Activated naive CD8-positive, alpha-beta T cell treated with anti-CD3 and anti-CD28 coated beads, Interleukin-2, amount 10 ng/mL, durations not matched to agents 7 days and 5 days (primary cell): ENCODE measurements at regions not wholly inside any gene's neighbourhood (a gene's known extent, or its start where the extent isn't known, plus 50 kb on each side); places are given as distances from the start of the nearest gene placed in this dataset.

Source experiments
- ATAC-seq: fragments of 150-1000 bp; cut with Tn5 transposase; one replicate; pipeline ENCODE4 v1.10.0; 2021; ENCODE audit warnings: low read depth, moderate library complexity
- POLR2A ChIA-PET: fragments of 350-600 bp; sonication (Branson Sonifier 250); formaldehyde crosslinking; loops from one replicate; lab custom pipeline; 2021; ENCODE audit warnings: antibody characterized with exemption; lab: Charles Lee
- DNase-seq: peaks from one replicate; pipeline ENCODE4 v3.0.0; 2021
- H3K27ac Mint-ChIP-seq: one replicate; pipeline ENCODE4 v1.8.0; 2022; ENCODE audit warnings: mild to moderate bottlenecking, mixed read lengths
- H3K27me3 Mint-ChIP-seq: one replicate; pipeline ENCODE4 v1.8.0; 2022; ENCODE audit warnings: mild to moderate bottlenecking, moderate library complexity, mixed read lengths
- H3K36me3 Mint-ChIP-seq: one replicate; pipeline ENCODE4 v1.8.0; 2021; ENCODE audit warnings: mild to moderate bottlenecking, mixed read lengths
- H3K4me1 Mint-ChIP-seq: one replicate; pipeline ENCODE4 v1.8.0; 2021; ENCODE audit warnings: mixed read lengths
- H3K4me3 Mint-ChIP-seq: one replicate; pipeline ENCODE4 v1.8.0; 2022; ENCODE audit warnings: mild to moderate bottlenecking, moderate library complexity, mixed read lengths
- H3K9me3 Mint-ChIP-seq: one replicate; pipeline ENCODE4 v1.8.0; 2021; ENCODE audit warnings: mixed read lengths

DNA sequence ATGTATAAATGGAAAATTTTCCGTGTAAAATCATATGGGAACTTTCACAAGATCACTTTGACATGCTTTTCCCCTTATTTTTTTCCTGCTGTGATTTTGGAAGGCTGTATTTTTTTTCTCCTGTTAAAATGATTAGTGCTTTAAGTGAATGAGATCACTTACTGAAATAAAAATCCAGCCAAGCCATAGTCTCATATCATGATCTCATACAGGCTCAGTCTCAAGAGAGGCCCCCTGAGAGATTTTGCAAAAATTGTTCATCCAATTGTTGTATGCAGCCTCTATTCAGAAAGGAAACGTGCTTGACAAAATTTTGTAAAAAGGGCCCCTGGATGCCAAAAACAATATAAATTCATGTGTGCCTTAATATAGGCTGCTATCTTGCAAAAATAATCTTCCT lies 528.2 kb downstream of the HDGFL1 start:
- DNase-seq (no peak), ATAC-seq (no peak)
- H3K4me3 Mint-ChIP-seq = no peak overlapping the region
- no peaks in the 10 kb centered on the region for H3K36me3 Mint-ChIP-seq
- H3K9me3 Mint-ChIP-seq = peaks cover 9% of the 10 kb centered on the region
- no peaks in the 10 kb centered on the region for H3K4me1 Mint-ChIP-seq
- no peak overlapping the region for H3K27ac Mint-ChIP-seq
- POLR2A ChIA-PET = no interaction called here
- no peaks in the 10 kb centered on the region for H3K27me3 Mint-ChIP-seq

GRCh38 chr6:23106951-23107350 lies 537.6 kb downstream of the HDGFL1 start:
- DNase-seq = no peak
- ATAC-seq = no peak
- peaks cover 7% of the 10 kb centered on the region for H3K9me3 Mint-ChIP-seq
- H3K27ac Mint-ChIP-seq = no peak overlapping the region
- no peaks in the 10 kb centered on the region for H3K4me1 Mint-ChIP-seq
- no peaks in the 10 kb centered on the region for H3K36me3 Mint-ChIP-seq
- POLR2A ChIA-PET = no interaction called here
- no peak overlapping the region for H3K4me3 Mint-ChIP-seq
- no peaks in the 10 kb centered on the region for H3K27me3 Mint-ChIP-seq

GRCh38 chr6:23111984-23112383 lies 542.6 kb downstream of the HDGFL1 start:
- POLR2A ChIA-PET = no interaction called here
- H3K27ac Mint-ChIP-seq = no peak overlapping the region
- no peaks in the 10 kb centered on the region for H3K27me3 Mint-ChIP-seq
- ATAC-seq (no peak), DNase-seq (no peak)
- no peaks in the 10 kb centered on the region for H3K4me1 Mint-ChIP-seq
- no peak overlapping the region for H3K4me3 Mint-ChIP-seq
- no peaks in the 10 kb centered on the region for H3K36me3 Mint-ChIP-seq
- H3K9me3 Mint-ChIP-seq = peaks cover 9% of the 10 kb centered on the region

GRCh38 chr6:23114812-23115504 lies 545.6 kb downstream of the HDGFL1 start:
- Mint-ChIP-seq H3K9me3 (peaks cover 9% of the 10 kb centered on the region), H3K27me3 (no peaks in the 10 kb centered on the region), H3K36me3 (no peaks in the 10 kb centered on the region), H3K4me1 (no peaks in the 10 kb centered on the region), H3K4me3 (no peak overlapping the region), H3K27ac (no peak overlapping the region)
- ATAC-seq = no peak
- POLR2A ChIA-PET = no interaction called here
- DNase-seq = no peak

DNA sequence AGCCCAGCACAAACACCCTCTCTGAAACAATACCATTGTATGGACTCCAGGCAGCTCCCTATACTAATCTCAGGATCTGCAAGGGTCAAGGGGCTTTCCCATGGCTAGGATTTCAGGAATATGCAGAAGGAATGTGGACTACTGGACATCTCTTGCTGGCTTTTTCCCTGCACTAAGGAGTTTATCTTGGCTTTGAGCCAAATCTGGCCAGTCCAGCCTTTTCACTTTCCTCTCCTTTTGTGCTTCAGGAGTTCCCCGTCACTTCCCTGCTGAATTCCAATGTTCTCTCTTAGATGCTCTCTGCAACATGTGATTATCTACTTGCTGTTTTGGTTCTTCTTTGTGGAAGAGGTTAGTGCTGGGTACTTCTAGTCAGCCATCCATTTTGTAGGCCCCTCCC lies 568.2 kb downstream of the HDGFL1 start:
- H3K4me1 Mint-ChIP-seq = no peaks in the 10 kb centered on the region
- ATAC-seq (no peak), DNase-seq (no peak)
- no peaks in the 10 kb centered on the region for H3K36me3 Mint-ChIP-seq
- POLR2A ChIA-PET = no interaction called here
- no peak overlapping the region for H3K27ac Mint-ChIP-seq
- H3K4me3 Mint-ChIP-seq = no peak overlapping the region
- no peaks in the 10 kb centered on the region for H3K27me3 Mint-ChIP-seq
- peaks cover 3% of the 10 kb centered on the region for H3K9me3 Mint-ChIP-seq

DNA sequence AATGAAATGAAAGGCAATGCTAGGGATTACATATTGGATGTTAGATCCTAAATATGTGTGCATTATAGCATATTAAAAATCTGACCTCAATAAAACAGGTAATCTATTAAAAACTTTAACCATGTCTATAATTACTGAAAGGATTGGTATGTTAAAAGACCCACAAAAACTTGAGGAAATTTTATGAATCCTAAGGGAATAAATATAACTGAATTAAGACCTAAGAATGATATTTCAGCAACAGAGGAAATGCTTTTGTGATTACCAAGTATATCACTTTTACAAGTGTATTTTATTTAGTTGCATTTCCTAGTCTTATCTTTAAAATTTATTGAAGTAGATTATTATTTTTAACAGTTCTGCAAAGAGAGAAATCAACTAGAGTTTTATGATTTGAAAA lies 571.5 kb downstream of the HDGFL1 start:
- Mint-ChIP-seq H3K27me3 (no peaks in the 10 kb centered on the region), H3K4me3 (no peak overlapping the region), H3K4me1 (no peaks in the 10 kb centered on the region), H3K36me3 (no peaks in the 10 kb centered on the region), H3K9me3 (peaks cover 3% of the 10 kb centered on the region), H3K27ac (no peak overlapping the region)
- POLR2A ChIA-PET = no interaction called here
- no peak for DNase-seq
- no peak for ATAC-seq

GRCh38 chr6:23145781-23146180 lies 576.4 kb downstream of the HDGFL1 start:
- Mint-ChIP-seq H3K4me1 (no peaks in the 10 kb centered on the region), H3K4me3 (no peak overlapping the region), H3K27me3 (no peaks in the 10 kb centered on the region), H3K9me3 (no peaks in the 10 kb centered on the region), H3K27ac (no peak overlapping the region), H3K36me3 (no peaks in the 10 kb centered on the region)
- POLR2A ChIA-PET = no interaction called here
- ATAC-seq = no peak
- no peak for DNase-seq

- Mint-ChIP-seq H3K9me3 (peaks cover 1% of the 10 kb centered on the region), H3K4me1 (no peaks in the 10 kb centered on the region), H3K36me3 (no peaks in the 10 kb centered on the region), H3K27me3 (no peaks in the 10 kb centered on the region), H3K27ac (no peak overlapping the region), H3K4me3 (no peak overlapping the region)
- no peak for DNase-seq
- ATAC-seq = no peak
- POLR2A ChIA-PET = no interaction called here
These were observed 584.8 kb downstream of the HDGFL1 start for GRCh38 chr6:23154159-23154558.

DNA sequence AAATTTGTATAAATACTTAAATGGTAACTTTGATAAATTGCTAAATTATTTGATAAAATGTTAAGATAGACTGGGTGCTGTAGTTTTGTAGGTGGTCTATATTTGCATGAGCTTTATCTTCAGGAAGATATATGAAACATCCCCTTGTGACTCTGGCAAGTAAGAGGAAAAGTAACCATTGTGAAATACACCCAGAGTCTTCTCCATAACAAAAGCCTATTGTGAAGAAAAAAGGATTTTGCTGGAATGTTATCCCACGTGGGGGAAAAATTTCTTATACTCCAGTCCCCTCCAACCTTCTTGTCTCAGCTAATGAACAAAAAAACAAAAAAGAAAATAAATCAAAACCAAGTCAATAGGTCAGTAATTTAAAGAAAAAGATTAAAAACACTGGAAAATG lies 600.7 kb downstream of the HDGFL1 start:
- H3K27me3 Mint-ChIP-seq = no peaks in the 10 kb centered on the region
- no peak overlapping the region for H3K4me3 Mint-ChIP-seq

GRCh38 chr6:23173234-23173633 lies 603.9 kb downstream of the HDGFL1 start:
- POLR2A ChIA-PET = no interaction called here
- ATAC-seq = no peak
- DNase-seq = no peak
- H3K27me3 Mint-ChIP-seq = no peaks in the 10 kb centered on the region
- H3K9me3 Mint-ChIP-seq = peaks cover 3% of the 10 kb centered on the region
- H3K4me1 Mint-ChIP-seq = no peaks in the 10 kb centered on the region
- H3K27ac Mint-ChIP-seq = no peak overlapping the region
- H3K36me3 Mint-ChIP-seq = no peaks in the 10 kb centered on the region
- no peak overlapping the region for H3K4me3 Mint-ChIP-seq

More for the DNA sequence above, 600.7 kb downstream of the HDGFL1 start:
- DNase-seq = no peak
- H3K27ac Mint-ChIP-seq = no peak overlapping the region
- no peak for ATAC-seq
- POLR2A ChIA-PET = no interaction called here
- no peaks in the 10 kb centered on the region for H3K4me1 Mint-ChIP-seq
- H3K36me3 Mint-ChIP-seq = no peaks in the 10 kb centered on the region
- peaks cover 4% of the 10 kb centered on the region for H3K9me3 Mint-ChIP-seq

GRCh38 chr6:23174781-23175361 lies 605.5 kb downstream of the HDGFL1 start:
- no peak for ATAC-seq
- Mint-ChIP-seq H3K36me3 (no peaks in the 10 kb centered on the region), H3K27me3 (no peaks in the 10 kb centered on the region), H3K9me3 (peaks cover 3% of the 10 kb centered on the region), H3K27ac (no peak overlapping the region), H3K4me3 (no peak overlapping the region), H3K4me1 (no peaks in the 10 kb centered on the region)
- POLR2A ChIA-PET = no interaction called here
- no peak for DNase-seq

GRCh38 chr6:23175391-23175790 lies 606.0 kb downstream of the HDGFL1 start:
- no peaks in the 10 kb centered on the region for H3K27me3 Mint-ChIP-seq
- no peak overlapping the region for H3K27ac Mint-ChIP-seq

GRCh38 chr6:23176471-23176870 lies 607.1 kb downstream of the HDGFL1 start:
- no peaks in the 10 kb centered on the region for H3K36me3 Mint-ChIP-seq
- no peaks in the 10 kb centered on the region for H3K9me3 Mint-ChIP-seq
- DNase-seq (no peak), ATAC-seq (no peak)
- H3K27me3 Mint-ChIP-seq = no peaks in the 10 kb centered on the region
- no peaks in the 10 kb centered on the region for H3K4me1 Mint-ChIP-seq
- H3K4me3 Mint-ChIP-seq = no peak overlapping the region
- H3K27ac Mint-ChIP-seq = no peak overlapping the region
- POLR2A ChIA-PET = no interaction called here

More at GRCh38 chr6:23175391-23175790, 606.0 kb downstream of the HDGFL1 start:
- Mint-ChIP-seq H3K4me1 (no peaks in the 10 kb centered on the region), H3K4me3 (no peak overlapping the region), H3K36me3 (no peaks in the 10 kb centered on the region), H3K9me3 (peaks cover 3% of the 10 kb centered on the region)
- ATAC-seq (no peak), DNase-seq (no peak)
- POLR2A ChIA-PET = no interaction called here

- H3K36me3 Mint-ChIP-seq = no peaks in the 10 kb centered on the region
- no peaks in the 10 kb centered on the region for H3K4me1 Mint-ChIP-seq
- no peaks in the 10 kb centered on the region for H3K27me3 Mint-ChIP-seq
- no peak overlapping the region for H3K27ac Mint-ChIP-seq
- POLR2A ChIA-PET = no interaction called here
- H3K9me3 Mint-ChIP-seq = no peaks in the 10 kb centered on the region
- H3K4me3 Mint-ChIP-seq = no peak overlapping the region
- no peak for ATAC-seq
- DNase-seq = no peak
These were observed 607.5 kb downstream of the HDGFL1 start for GRCh38 chr6:23176883-23177282.
